Choroid plexus epithelial cell (primary cell): ENCODE measurements at regions not wholly inside any gene's neighbourhood (a gene's known extent, or its start where the extent isn't known, plus 50 kb on each side); places are given as distances from the start of the nearest gene placed in this dataset.

Experiments
- DNase-seq: peaks from one replicate; pipeline ENCODE4 v3.0.0-alpha.2; 2010; ENCODE audit warnings: low read depth
- H3K4me3 ChIP-seq: 2 replicates; pipeline ENCODE4 v1.5.1; 2011; ENCODE audit warnings: low read depth, mild to moderate bottlenecking, control low read depth, low read length, moderate library complexity
- CTCF ChIP-seq: conservative IDR thresholded peaks from 2 replicates; pipeline ENCODE4 v1.5.1; 2011; ENCODE audit warnings: low read depth, mild to moderate bottlenecking, control low read depth, inconsistent platforms, low read length, moderate library complexity

GRCh38 chr4:125828346-125828745, 513.6 kb downstream of the FAT4 start:
- DNase-seq: no peak
- H3K4me3 ChIP-seq: no peak overlapping the region
- TF ChIP-seq CTCF: no peak

GRCh38 chr4:125832161-125832560, 517.4 kb downstream of the FAT4 start:
- H3K4me3 ChIP-seq: no peak overlapping the region
- no peak for DNase-seq
- no peak for TF ChIP-seq CTCF

- no peak overlapping the region for H3K4me3 ChIP-seq
- no peak for TF ChIP-seq CTCF
- peak; percentile 11 for DNase-seq
Measured at GRCh38 chr4:125836597-125837195, 521.9 kb downstream of the FAT4 start.

- no peak for DNase-seq
- no peak for TF ChIP-seq CTCF
Measured at GRCh38 chr4:125837493-125838201, 522.9 kb downstream of the FAT4 start.

GRCh38 chr4:125838202-125838601, 523.4 kb downstream of the FAT4 start:
- TF ChIP-seq CTCF: no peak
- DNase-seq: no peak
- no peak overlapping the region for H3K4me3 ChIP-seq

More at GRCh38 chr4:125837493-125838201, 522.9 kb downstream of the FAT4 start:
- no peak overlapping the region for H3K4me3 ChIP-seq

GRCh38 chr4:125838924-125839323, 524.2 kb downstream of the FAT4 start:
- peak; percentile 5 for DNase-seq
- TF ChIP-seq CTCF: no peak
- no peak overlapping the region for H3K4me3 ChIP-seq

- no peak for DNase-seq
- TF ChIP-seq CTCF: no peak
- no peak overlapping the region for H3K4me3 ChIP-seq
Measured at GRCh38 chr4:125843947-125844346, 529.2 kb downstream of the FAT4 start.
